GM13977 (cell line): ENCODE measurements at regions not wholly inside any gene's neighbourhood (a gene's known extent, or its start where the extent isn't known, plus 50 kb on each side); places are given as distances from the start of the nearest gene placed in this dataset.
"Not testable (repeated sequence)": the region's sequence is repeated elsewhere in the genome, so short reads cannot be mapped to it uniquely, and the experiment has no call there.

Experiments used
- DNase-seq: peaks from one replicate; pipeline ENCODE4 v3.0.0; 2012; ENCODE audit warnings: low spot score
- CTCF ChIP-seq: IDR thresholded peaks from 2 replicates; pipeline ENCODE4 v1.5.1; 2012; ENCODE audit warnings: mild to moderate bottlenecking, control low read depth; ENCODE audit not compliant: insufficient read depth; ENCODE audit errors: extremely low read depth, missing control alignments
- in situ Hi-C: fragments of 300-500 bp; cut with MboI; formaldehyde crosslinking; loops from one replicate; pipeline ENCODE4 v1.12.0; 2022; ENCODE audit warnings: low sequenced_read_pairs, low pct_unique_long_range_greater_than_20kb, mixed read lengths, inconsistent platforms; ENCODE audit not compliant: unreplicated experiment

DNA sequence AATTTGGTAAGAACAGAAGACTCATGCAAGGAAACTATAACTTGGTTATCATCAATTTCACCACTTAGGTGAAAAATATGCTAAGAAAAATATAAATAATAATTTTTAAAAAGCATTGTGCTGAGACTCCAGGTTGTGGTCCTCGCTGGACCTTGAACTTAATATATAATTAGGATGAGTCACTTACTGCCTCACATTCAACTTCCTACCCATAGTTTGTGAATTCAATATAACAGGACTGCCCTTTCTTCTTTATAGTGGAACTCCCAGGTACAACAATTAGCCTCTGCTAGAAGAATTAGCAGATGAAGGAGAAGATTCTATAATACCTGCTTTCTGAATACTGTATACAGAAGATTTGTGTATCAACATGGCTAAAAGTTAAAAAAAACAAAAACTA, 149.1 kb upstream of the SPRED1 start:
- in situ Hi-C loops, result no loop called here
- TF ChIP-seq CTCF, result no peak

GRCh38 chr15:38111070-38111469, 141.6 kb upstream of the SPRED1 start:
- no peak for TF ChIP-seq CTCF
- in situ Hi-C loops, result no loop called here
- DNase-seq, result no peak

More for the DNA sequence above, 149.1 kb upstream of the SPRED1 start:
- DNase-seq, result no peak

DNA sequence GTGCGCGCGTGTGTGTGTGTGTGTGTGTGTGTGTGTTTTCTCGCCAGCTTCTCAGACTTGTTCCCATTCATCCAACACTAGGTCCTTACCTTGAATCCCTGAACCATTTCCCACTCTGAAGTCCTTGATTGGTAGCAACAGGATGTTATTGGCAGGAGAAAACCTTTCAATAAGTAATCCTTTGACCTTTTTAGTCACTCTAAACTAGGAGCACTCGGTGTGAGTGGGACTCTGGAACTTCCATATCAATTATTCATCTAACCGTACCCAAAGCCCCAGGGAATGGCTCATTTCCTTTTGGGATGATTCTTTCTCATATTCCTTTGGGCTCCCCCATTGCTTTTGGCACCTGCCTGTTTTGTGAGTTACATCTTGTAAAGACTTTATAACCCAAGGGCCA, 140.2 kb upstream of the SPRED1 start:
- in situ Hi-C loops, result no loop called here
- DNase-seq, result no peak
- TF ChIP-seq CTCF, result no peak

- TF ChIP-seq CTCF, result no peak
- in situ Hi-C loops, result no loop called here
- DNase-seq, result no peak
Observed at GRCh38 chr15:38115121-38115520, 137.5 kb upstream of the SPRED1 start.

- TF ChIP-seq CTCF, result no peak
- in situ Hi-C loops, result no loop called here
- DNase-seq, result no peak
Observed at GRCh38 chr15:38117781-38118180, 134.9 kb upstream of the SPRED1 start.

DNA sequence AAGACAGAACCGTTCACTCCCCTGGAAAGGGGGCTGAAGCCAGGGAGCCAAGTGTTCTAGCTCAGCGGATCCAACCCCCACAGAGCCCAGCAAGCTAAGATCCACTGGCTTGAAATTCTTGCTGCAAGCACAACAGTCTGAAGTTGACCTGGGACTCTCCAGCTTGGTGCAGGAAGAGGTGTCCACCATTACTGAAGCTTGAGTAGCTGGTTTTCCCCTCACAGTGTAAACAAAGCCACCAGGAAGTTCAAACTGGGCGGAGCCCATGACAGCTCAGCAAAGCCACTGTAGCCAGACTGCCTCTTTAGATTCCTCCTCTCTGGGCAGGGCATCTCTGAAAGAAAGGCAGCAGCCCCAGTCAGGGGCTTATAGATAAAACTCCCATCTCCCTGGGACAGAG, 132.8 kb upstream of the SPRED1 start:
- in situ Hi-C loops, DNase-seq: not testable (repeated sequence)

- no peak for DNase-seq
- TF ChIP-seq CTCF, result no peak
- in situ Hi-C loops, result no loop called here
Observed at GRCh38 chr15:38127306-38127771, 125.3 kb upstream of the SPRED1 start.
